HEK293 (cell line): ENCODE measurements at regions not wholly inside any gene's neighbourhood (a gene's known extent, or its start where the extent isn't known, plus 50 kb on each side); places are given as distances from the start of the nearest gene placed in this dataset.

Source experiments
- CTCF ChIA-PET: fragments of 350-600 bp; formaldehyde crosslinking; extraction: SDS; loops from one replicate; lab custom pipeline; 2021; ENCODE audit warnings: antibody characterized with exemption; lab: Yijun Ruan, JAX
- POLR2A ChIA-PET: fragments of 300-600 bp; formaldehyde crosslinking; extraction: SDS; loops from one replicate; lab custom pipeline; 2020; ENCODE audit warnings: antibody characterized with exemption, inconsistent platforms; lab: Yijun Ruan, JAX
- H3K27ac ChIP-seq: fragments of 200-500 bp; sonication (Bioruptor generic); 2 replicates; pipeline ENCODE4 v1.5.1; 2014; ENCODE audit warnings: low read depth, low read length, control low read depth, inconsistent platforms; ENCODE audit errors: extremely low read depth
- H3K36me3 ChIP-seq, 2 experiments: fragments of 200-500 bp in 1 of 2; sonication (Bioruptor generic) in 1 of 2; 1 replicate in 1 of 2; 2 replicates in 1 of 2; pipeline ENCODE4 v1.5.1; 2014 to 2017; ENCODE audit warnings: inconsistent platforms in 2 of 2, low read length in 2 of 2; ENCODE audit not compliant: control insufficient read depth in 2 of 2, insufficient read depth in 1 of 2
- H3K4me1 ChIP-seq: fragments of 200-500 bp; sonication (Bioruptor generic); 2 replicates; pipeline ENCODE4 v1.5.1; 2014; ENCODE audit warnings: mild to moderate bottlenecking, low read length, inconsistent platforms; ENCODE audit not compliant: control insufficient read depth, insufficient read depth
- H3K4me3 ChIP-seq: 2 replicates; pipeline ENCODE4 v1.5.1; 2011; ENCODE audit warnings: low read depth, mild to moderate bottlenecking, control low read depth, low read length, moderate library complexity
- H3K9me3 ChIP-seq: fragments of 200-500 bp; sonication (Bioruptor generic); 2 replicates; pipeline ENCODE4 v1.5.1; 2014; ENCODE audit warnings: low read depth, low read length, inconsistent platforms; ENCODE audit not compliant: control insufficient read depth, insufficient read depth
- AEBP2 ChIP-seq: fragments of 450-650 bp; formaldehyde crosslinking; IDR thresholded peaks from 2 replicates; pipeline ENCODE4 v1.5.1; 2016; ENCODE audit warnings: missing biosample characterization, missing genetic modification characterization, borderline replicate concordance
- GFI1B ChIP-seq: fragments of 450-650 bp; formaldehyde crosslinking; IDR thresholded peaks from 2 replicates; pipeline ENCODE4 v1.5.1; 2016; ENCODE audit warnings: missing biosample characterization, missing genetic modification characterization
- HOXC10 ChIP-seq: sonication (generic); formaldehyde crosslinking; IDR thresholded peaks from 2 replicates; pipeline ENCODE4 v1.8.1; 2023; ENCODE audit warnings: mild to moderate bottlenecking, missing genetic modification reagents
- KLF1 ChIP-seq: fragments of 450-650 bp; formaldehyde crosslinking; IDR thresholded peaks from 2 replicates; pipeline ENCODE4 v1.5.1; 2016; ENCODE audit warnings: missing biosample characterization, missing genetic modification characterization
- KLF10 ChIP-seq: fragments of 450-650 bp; IDR thresholded peaks from 2 replicates; pipeline ENCODE4 v1.5.1; 2018; ENCODE audit warnings: missing biosample characterization, mild to moderate bottlenecking, missing genetic modification characterization
- KLF8 ChIP-seq: fragments of 450-650 bp; formaldehyde crosslinking; IDR thresholded peaks from 2 replicates; pipeline ENCODE4 v1.5.1; 2016; ENCODE audit warnings: missing biosample characterization, missing genetic modification characterization
- MYNN ChIP-seq: fragments of 450-650 bp; formaldehyde crosslinking; IDR thresholded peaks from 2 replicates; pipeline ENCODE4 v1.5.1; 2016; ENCODE audit warnings: missing biosample characterization, missing genetic modification characterization, borderline replicate concordance
- SALL2 ChIP-seq: fragments of 450-650 bp; formaldehyde crosslinking; IDR thresholded peaks from 2 replicates; pipeline ENCODE4 v1.5.0; 2017; ENCODE audit warnings: missing biosample characterization, mild to moderate bottlenecking, missing genetic modification characterization, borderline replicate concordance
- YY1 ChIP-seq: fragments of 450-650 bp; formaldehyde crosslinking; IDR thresholded peaks from 2 replicates; pipeline ENCODE4 v1.5.1; 2018; ENCODE audit warnings: missing biosample characterization, missing genetic modification characterization
- ZNF112 ChIP-seq: fragments of 450-650 bp; formaldehyde crosslinking; IDR thresholded peaks from 2 replicates; pipeline ENCODE4 v1.5.0; 2017; ENCODE audit warnings: missing biosample characterization, missing genetic modification characterization
- ZNF132 ChIP-seq: fragments of 450-650 bp; formaldehyde crosslinking; IDR thresholded peaks from 2 replicates; pipeline ENCODE4 v1.5.1; 2017; ENCODE audit warnings: missing biosample characterization, missing genetic modification characterization, borderline replicate concordance
- ZNF16 ChIP-seq: fragments of 450-650 bp; formaldehyde crosslinking; IDR thresholded peaks from 2 replicates; pipeline ENCODE4 v1.5.1; 2016; ENCODE audit warnings: low read depth, missing biosample characterization, missing genetic modification characterization
- ZNF169 ChIP-seq: fragments of 450-650 bp; formaldehyde crosslinking; IDR thresholded peaks from 2 replicates; pipeline ENCODE4 v1.5.1; 2016; ENCODE audit warnings: missing biosample characterization, missing genetic modification characterization
- ZNF211 ChIP-seq: fragments of 450-650 bp; formaldehyde crosslinking; IDR thresholded peaks from 2 replicates; pipeline ENCODE4 v1.5.1; 2016; ENCODE audit warnings: low read depth, missing biosample characterization, missing genetic modification characterization
- ZNF248 ChIP-seq: fragments of 450-650 bp; formaldehyde crosslinking; IDR thresholded peaks from 2 replicates; pipeline ENCODE4 v1.5.1; 2017; ENCODE audit warnings: missing biosample characterization, missing genetic modification characterization
- ZNF280D ChIP-seq: fragments of 450-650 bp; formaldehyde crosslinking; IDR thresholded peaks from 2 replicates; pipeline ENCODE4 v1.5.1; 2016; ENCODE audit warnings: missing biosample characterization, missing genetic modification characterization
- ZNF324 ChIP-seq: fragments of 450-650 bp; formaldehyde crosslinking; IDR thresholded peaks from 2 replicates; pipeline ENCODE4 v1.5.1; 2016; ENCODE audit warnings: missing biosample characterization, missing genetic modification characterization
- ZNF394 ChIP-seq: fragments of 450-650 bp; formaldehyde crosslinking; IDR thresholded peaks from 2 replicates; pipeline ENCODE4 v1.5.1; 2016; ENCODE audit warnings: missing biosample characterization, missing genetic modification characterization, mild to moderate bottlenecking, moderate library complexity, borderline replicate concordance
- ZNF433 ChIP-seq: fragments of 450-650 bp; formaldehyde crosslinking; IDR thresholded peaks from 2 replicates; pipeline ENCODE4 v1.5.1; 2016; ENCODE audit warnings: missing biosample characterization, missing genetic modification characterization, low read depth
- ZNF48 ChIP-seq: fragments of 450-650 bp; formaldehyde crosslinking; IDR thresholded peaks from 2 replicates; pipeline ENCODE4 v1.5.1; 2016; ENCODE audit warnings: missing biosample characterization, missing genetic modification characterization
- ZNF501 ChIP-seq: fragments of 450-650 bp; formaldehyde crosslinking; IDR thresholded peaks from 2 replicates; pipeline ENCODE4 v1.5.1; 2016; ENCODE audit warnings: missing biosample characterization, missing genetic modification characterization
- ZNF544 ChIP-seq: fragments of 450-650 bp; formaldehyde crosslinking; IDR thresholded peaks from 2 replicates; pipeline ENCODE4 v1.5.0; 2017; ENCODE audit warnings: missing biosample characterization, missing genetic modification characterization
- ZNF549 ChIP-seq: fragments of 450-650 bp; IDR thresholded peaks from 2 replicates; pipeline ENCODE4 v1.5.1; 2018; ENCODE audit warnings: missing biosample characterization, missing genetic modification characterization, mild to moderate bottlenecking, inconsistent platforms, moderate library complexity
- ZNF558 ChIP-seq: fragments of 450-650 bp; formaldehyde crosslinking; IDR thresholded peaks from 2 replicates; pipeline ENCODE4 v1.5.1; 2016; ENCODE audit warnings: missing biosample characterization, missing genetic modification characterization
- ZNF626 ChIP-seq: fragments of 450-650 bp; sonication (Bioruptor Pico); formaldehyde crosslinking; IDR thresholded peaks from 2 replicates; pipeline ENCODE4 v1.5.1; 2018; ENCODE audit warnings: missing biosample characterization, missing genetic modification characterization, inconsistent platforms
- ZNF658 ChIP-seq: fragments of 450-650 bp; formaldehyde crosslinking; IDR thresholded peaks from 2 replicates; pipeline ENCODE4; 2016; ENCODE audit warnings: missing biosample characterization, missing genetic modification characterization
- ZNF785 ChIP-seq: fragments of 450-650 bp; formaldehyde crosslinking; IDR thresholded peaks from 2 replicates; pipeline ENCODE4 v1.5.1; 2016; ENCODE audit warnings: missing biosample characterization, missing genetic modification characterization
- ZSCAN23 ChIP-seq: fragments of 450-650 bp; formaldehyde crosslinking; IDR thresholded peaks from 2 replicates; pipeline ENCODE4 v1.5.1; 2016; ENCODE audit warnings: missing biosample characterization, missing genetic modification characterization
- TF ChIP-seq, protein P1 (sequence below): fragments of 450-650 bp; formaldehyde crosslinking; IDR thresholded peaks from 2 replicates; pipeline ENCODE4 v1.5.1; 2016; ENCODE audit warnings: missing biosample characterization, missing genetic modification characterization

GRCh38 chr21:18913914-18914313 lies 510.3 kb upstream of the TMPRSS15 start (continued):
- no peak for TF ChIP-seq ZNF169 (tag by site-specific recombination)
- no peak for TF ChIP-seq ZNF658 (tag by site-specific recombination)
- TF ChIP-seq ZNF48 (tag by site-specific recombination) = no peak
- TF ChIP-seq YY1 = no peak
- TF ChIP-seq, all 188 proteins: peak for 0

DNA sequence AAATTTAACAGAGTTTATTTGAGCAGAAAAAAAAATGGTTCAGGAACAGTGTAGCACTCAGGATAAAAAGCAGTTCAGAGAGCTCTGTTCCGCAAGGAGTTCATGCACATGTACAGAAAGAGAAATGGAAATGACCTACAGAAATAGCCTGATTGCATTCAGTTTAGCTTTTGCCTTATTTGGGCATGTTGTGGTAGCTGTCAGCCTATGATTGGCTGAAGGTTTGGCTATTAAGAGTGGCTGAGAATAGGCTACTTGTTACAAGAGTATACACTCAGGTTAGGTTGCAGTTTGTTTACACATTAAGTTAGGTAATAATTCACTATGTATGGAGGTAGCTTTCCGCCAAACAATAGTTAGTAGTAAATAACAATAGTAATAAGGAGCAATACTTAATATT lies 511.0 kb upstream of the TMPRSS15 start:
- POLR2A ChIA-PET = no interaction called here
- Histone ChIP-seq H3K4me1 (no peaks in the 10 kb centered on the region), H3K4me3 (no peak overlapping the region), H3K36me3 (no peaks in the 10 kb centered on the region), H3K27ac (no peak overlapping the region), H3K9me3 (no peaks in the 10 kb centered on the region)
- CTCF ChIA-PET = no interaction called here
- TF ChIP-seq SALL2 (tag by site-specific recombination) (no peak), ZNF549 (tag by site-specific recombination) (no peak), ZNF394 (tag by site-specific recombination) (no peak), KLF8 (tag by site-specific recombination) (no peak), ZNF501 (tag by site-specific recombination) (no peak), GFI1B (tag by site-specific recombination) (no peak), MYNN (tag by site-specific recombination) (no peak), KLF10 (no peak), ZNF112 (tag by site-specific recombination) (no peak), ZNF211 (tag by site-specific recombination) (no peak), ZNF324 (no peak), ZNF433 (tag by site-specific recombination) (no peak), ZNF785 (tag by site-specific recombination) (no peak), ZNF544 (tag by site-specific recombination) (no peak), KLF1 (tag by site-specific recombination) (no peak), ZNF558 (tag by site-specific recombination) (no peak), ZNF16 (tag by site-specific recombination) (no peak)
- TF ChIP-seq, protein P1, sequence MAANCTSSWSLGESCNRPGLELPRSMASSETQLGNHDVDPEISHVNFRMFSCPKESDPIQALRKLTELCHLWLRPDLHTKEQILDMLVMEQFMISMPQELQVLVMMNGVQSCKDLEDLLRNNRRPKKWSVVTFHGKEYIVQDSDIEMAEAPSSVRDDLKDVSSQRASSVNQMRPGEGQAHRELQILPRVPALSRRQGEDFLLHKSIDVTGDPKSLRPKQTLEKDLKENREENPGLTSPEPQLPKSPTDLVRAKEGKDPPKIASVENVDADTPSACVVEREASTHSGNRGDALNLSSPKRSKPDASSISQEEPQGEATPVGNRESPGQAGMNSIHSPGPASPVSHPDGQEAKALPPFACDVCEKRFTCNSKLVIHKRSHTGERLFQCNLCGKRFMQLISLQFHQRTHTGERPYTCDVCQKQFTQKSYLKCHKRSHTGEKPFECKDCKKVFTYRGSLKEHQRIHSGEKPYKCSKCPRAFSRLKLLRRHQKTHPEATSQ (tag by site-specific recombination) = no peak

- H3K4me1 ChIP-seq = no peaks in the 10 kb centered on the region
- no peak overlapping the region for H3K4me3 ChIP-seq
- H3K36me3 ChIP-seq = no peaks in the 10 kb centered on the region
- POLR2A ChIA-PET = no interaction called here
- no peak for TF ChIP-seq ZNF248 (tag by site-specific recombination)
- TF ChIP-seq ZSCAN23 (tag by site-specific recombination) = no peak
- no peak for TF ChIP-seq ZNF433 (tag by site-specific recombination)
- no peak for TF ChIP-seq ZNF280D (tag by site-specific recombination)
- no peak for TF ChIP-seq MYNN (tag by site-specific recombination)
- TF ChIP-seq ZNF626 (tag by site-specific recombination) = no peak
- no peak for TF ChIP-seq ZNF132
- no peak for TF ChIP-seq HOXC10 (CRISPR knock-in tag)
- TF ChIP-seq AEBP2 = no peak
- H3K27ac ChIP-seq = no peak overlapping the region
- no peaks in the 10 kb centered on the region for H3K9me3 ChIP-seq
- CTCF ChIA-PET = no interaction called here
Observed at GRCh38 chr21:18917622-18918021, 514.0 kb upstream of the TMPRSS15 start.
